ENCODE measurements at regions not wholly inside any gene's neighbourhood (a gene's known extent, or its start where the extent isn't known, plus 50 kb on each side); places are given as distances from the start of the nearest gene placed in this dataset.
"Not testable (repeated sequence)": the region's sequence is repeated elsewhere in the genome, so short reads cannot be mapped to it uniquely, and the experiment has no call there.

GRCh38 chr1:113298941-113299340 lies 91.4 kb upstream of the MAGI3 start:
- no peak overlapping the region for H3K27ac ChIP-seq
- TF ChIP-seq CTCF (conservative IDR thresholded peaks at IDR 0.05): no peak
- no peak for TF ChIP-seq ZFX (IDR thresholded peaks at IDR 0.05)

- TF ChIP-seq ZFX (IDR thresholded peaks at IDR 0.05) (no peak), CTCF (conservative IDR thresholded peaks at IDR 0.05) (no peak)
- no peak overlapping the region for H3K27ac ChIP-seq
These were observed 87.7 kb upstream of the MAGI3 start for GRCh38 chr1:113302636-113303035.

GRCh38 chr1:113303267-113303666 lies 87.0 kb upstream of the MAGI3 start:
- TF ChIP-seq CTCF (conservative IDR thresholded peaks at IDR 0.05) (no peak), ZFX (IDR thresholded peaks at IDR 0.05) (no peak)
- H3K27ac ChIP-seq: no peak overlapping the region

- H3K27ac ChIP-seq: not testable (repeated sequence)
These were observed 85.3 kb upstream of the MAGI3 start for GRCh38 chr1:113305029-113305428.

GRCh38 chr1:113307771-113308445 lies 82.4 kb upstream of the MAGI3 start:
- TF ChIP-seq CTCF (conservative IDR thresholded peaks at IDR 0.05): no peak
- TF ChIP-seq ZFX (IDR thresholded peaks at IDR 0.05): no peak
- no peak overlapping the region for H3K27ac ChIP-seq

GRCh38 chr1:113312651-113313050 lies 77.7 kb upstream of the MAGI3 start:
- H3K27ac ChIP-seq: not testable (repeated sequence)

- TF ChIP-seq ZFX (IDR thresholded peaks at IDR 0.05): no peak
- TF ChIP-seq CTCF (conservative IDR thresholded peaks at IDR 0.05): no peak
- H3K27ac ChIP-seq: no peak overlapping the region
These were observed 75.7 kb upstream of the MAGI3 start for GRCh38 chr1:113314600-113314999.

GRCh38 chr1:113320272-113320671 lies 70.0 kb upstream of the MAGI3 start:
- TF ChIP-seq CTCF (conservative IDR thresholded peaks at IDR 0.05) (no peak), ZFX (IDR thresholded peaks at IDR 0.05) (no peak)
- no peak overlapping the region for H3K27ac ChIP-seq
